GM21717 (cell line): ENCODE measurements at regions not wholly inside any gene's neighbourhood (a gene's known extent, or its start where the extent isn't known, plus 50 kb on each side); places are given as distances from the start of the nearest gene placed in this dataset.

Experiments used
- ATAC-seq: cut with Tn5 transposase; IDR thresholded peaks from one replicate; pipeline ENCODE4 v1.9.1; 2021; ENCODE audit warnings: mild to moderate bottlenecking, moderate library complexity; ENCODE audit not compliant: unreplicated experiment

- no peak for ATAC-seq
Observed at GRCh38 chr3:59653405-59654122, 603.7 kb upstream of the CFAP20DC start.

- no peak for ATAC-seq
Observed at GRCh38 chr3:59644479-59645402, 594.9 kb upstream of the CFAP20DC start.

GRCh38 chr3:59641169-59641899 is 591.5 kb upstream of the CFAP20DC start:
- ATAC-seq = no peak

GRCh38 chr3:59632760-59633573 is 583.1 kb upstream of the CFAP20DC start:
- no peak for ATAC-seq

- ATAC-seq = no peak
Observed at GRCh38 chr3:59631482-59631881, 581.7 kb upstream of the CFAP20DC start.

GRCh38 chr3:59621037-59621436 is 571.2 kb upstream of the CFAP20DC start:
- no peak for ATAC-seq

GRCh38 chr3:59620325-59620724 is 570.5 kb upstream of the CFAP20DC start:
- ATAC-seq = no peak

GRCh38 chr3:59612444-59612715 is 562.6 kb upstream of the CFAP20DC start:
- no peak for ATAC-seq

- ATAC-seq = no peak
Observed at GRCh38 chr3:59611649-59612443, 562.0 kb upstream of the CFAP20DC start.

- ATAC-seq = no peak
Observed at GRCh38 chr3:59609657-59610348, 560.0 kb upstream of the CFAP20DC start.

GRCh38 chr3:59608356-59608755 is 558.5 kb upstream of the CFAP20DC start:
- ATAC-seq = no peak

GRCh38 chr3:59607656-59608055 is 557.8 kb upstream of the CFAP20DC start:
- no peak for ATAC-seq

GRCh38 chr3:59606638-59607266 is 556.9 kb upstream of the CFAP20DC start:
- ATAC-seq = no peak

- no peak for ATAC-seq
Observed at GRCh38 chr3:59605944-59606534, 556.2 kb upstream of the CFAP20DC start.

GRCh38 chr3:59605318-59605717 is 555.5 kb upstream of the CFAP20DC start:
- no peak for ATAC-seq

- no peak for ATAC-seq
Observed at GRCh38 chr3:59601486-59601885, 551.7 kb upstream of the CFAP20DC start.

- no peak for ATAC-seq
Observed at GRCh38 chr3:59600631-59601030, 550.8 kb upstream of the CFAP20DC start.

GRCh38 chr3:59596741-59597140 is 546.9 kb upstream of the CFAP20DC start:
- no peak for ATAC-seq

GRCh38 chr3:59595830-59596229 is 546.0 kb upstream of the CFAP20DC start:
- ATAC-seq = no peak
